ENCODE measurements at regions not wholly inside any gene's neighbourhood (a gene's known extent, or its start where the extent isn't known, plus 50 kb on each side); places are given as distances from the start of the nearest gene placed in this dataset.

- H4K8ac ChIP-seq (ENCODE audit: extremely low read depth, insufficient read depth, low read length): no peak overlapping the region
- H3K14ac ChIP-seq (ENCODE audit: insufficient read length): no peak overlapping the region
- FAIRE-seq (no peak), DNase-seq (ENCODE audit: low read depth in 1 of 2, low spot score in 2 of 2) (no peak)
- no peak overlapping the region for H2AK5ac ChIP-seq (ENCODE audit: low read depth, low read length)
- H2BK20ac ChIP-seq (ENCODE audit: low read length): no peak overlapping the region
- H3K27me3 ChIP-seq (replicated peaks in 1 of 4; ENCODE audit: control insufficient read depth in 3 of 4, extremely low read depth in 1 of 4, insufficient read depth in 3 of 4, low read length in 3 of 4): no peaks in the 10 kb centered on the region
- no peak overlapping the region for H3K4ac ChIP-seq (replicated peaks; ENCODE audit: insufficient read length, low read depth, low read length)
- H3K27ac ChIP-seq (ENCODE audit: low read depth, low read length): no peak overlapping the region
- H2BK5ac ChIP-seq (ENCODE audit: low read depth, low read length): no peak overlapping the region
- no peak overlapping the region for H3K18ac ChIP-seq (ENCODE audit: extremely low read depth, low read length)
- no peak overlapping the region for H3K9ac ChIP-seq (replicated peaks in 1 of 4; ENCODE audit: extremely low read depth in 1 of 4, low read depth in 3 of 4, low read length in 3 of 4)
- no peak overlapping the region for H3K23ac ChIP-seq (ENCODE audit: insufficient read length)
- H3K79me1 ChIP-seq (ENCODE audit: low read depth, low read length): no peaks in the 10 kb centered on the region
- no peaks in the 10 kb centered on the region for H3K79me2 ChIP-seq (ENCODE audit: control insufficient read depth in 1 of 2, insufficient read depth in 2 of 2, low read length in 2 of 2)
- H3K56ac ChIP-seq (replicated peaks; ENCODE audit: insufficient read length, low read depth, low read length): no peak overlapping the region
- TF ChIP-seq CTCF (IDR thresholded peaks at IDR 0.05; ENCODE audit: control extremely low read depth in 1 of 3, insufficient read depth in 1 of 3, low read depth in 1 of 3, low read length in 3 of 3) (no peak), SIX5 (IDR thresholded peaks at IDR 0.05; ENCODE audit: low read depth, low read length) (no peak), CBX5 (IDR thresholded peaks at IDR 0.05; ENCODE audit: low read depth, low read length) (no peak)
- H4K91ac ChIP-seq (replicated peaks; ENCODE audit: insufficient read length, low read length): no peak overlapping the region
- no peak overlapping the region for H4K5ac ChIP-seq (ENCODE audit: insufficient read length, low read depth, low read length)
- H2BK12ac ChIP-seq (ENCODE audit: low read depth, low read length): no peak overlapping the region
- no peak overlapping the region for H2BK120ac ChIP-seq (replicated peaks; ENCODE audit: low read depth, low read length)
- H3K4me2 ChIP-seq (ENCODE audit: insufficient read depth in 1 of 2, low read depth in 2 of 2, low read length in 2 of 2): no peak overlapping the region
- H3K9me3 ChIP-seq (ENCODE audit: insufficient read depth in 2 of 2, low read depth in 1 of 2, low read length in 1 of 2): peaks cover 7 to 10% of the 10 kb centered on the region in 2 experiments; a peak in 3 of 4 replicates
- H3K36me3 ChIP-seq (ENCODE audit: control insufficient read depth in 2 of 4, insufficient read depth in 4 of 4, low read length in 3 of 4): peaks cover 0 to 4% (median 0%) of the 10 kb centered on the region in 4 experiments; a peak in 1 of 8 replicates
- H2BK15ac ChIP-seq (ENCODE audit: low read length): no peak overlapping the region
- H3K4me3 ChIP-seq (ENCODE audit: extremely low read depth in 1 of 4, insufficient read depth in 2 of 4, low read depth in 3 of 4, low read length in 4 of 4): no peak overlapping the region
- no peaks in the 10 kb centered on the region for H4K20me1 ChIP-seq (replicated peaks in 1 of 2; ENCODE audit: control insufficient read depth in 1 of 2, insufficient read depth in 2 of 2, low read length in 2 of 2)
- H3K23me2 ChIP-seq (ENCODE audit: low read depth, low read length): no peaks in the 10 kb centered on the region
- 100% methylated on average over 1 of the region's 1 CpG; no CpG with 5 or more reads in 1 of the 2 experiments for WGBS, 2 experiments (ENCODE audit: extremely low coverage in 1 of 2, insufficient coverage in 1 of 2, insufficient read length in 1 of 2, insufficient replicate concordance in 2 of 2, low coverage in 1 of 2, low lambda C conversion rate in 2 of 2, missing lambda C conversion rate in 1 of 2)
- H2AFZ ChIP-seq (ENCODE audit: low read length): no peak overlapping the region
- no peaks in the 10 kb centered on the region for H3K4me1 ChIP-seq (replicated peaks in 1 of 4; ENCODE audit: control insufficient read depth in 3 of 4, insufficient read depth in 4 of 4, low read length in 3 of 4)
- POLR2A ChIA-PET (ENCODE audit: partially characterized antibody): no interaction called here
- CTCF ChIA-PET (ENCODE audit: partially characterized antibody): interaction anchor here (2.5 kb wide), 1 partner anchor 19 kb away, joined by 8 read pairs; no protein-coding TSS in a partner anchor
These were observed 267.0 kb downstream of the CETN3 start for GRCh38 chr5:90142541-90142940.
